Keratinocyte (primary cell): ENCODE measurements at regions not wholly inside any gene's neighbourhood (a gene's known extent, or its start where the extent isn't known, plus 50 kb on each side); places are given as distances from the start of the nearest gene placed in this dataset.

Experiments used
- DNase-seq: peaks from one replicate; pipeline ENCODE4 v3.0.0-alpha.2; 2011; ENCODE audit warnings: low read depth, missing footprints, low spot score
- FAIRE-seq: peaks from 2 replicates; lab custom pipeline; 2011; peaks lifted over from hg19 to GRCh38; lab: Jason Lieb, UNC
- H2AFZ ChIP-seq: 2 replicates; pipeline ENCODE4 v1.6.0; 2012; ENCODE audit warnings: low read length, control low read depth, inconsistent platforms; ENCODE audit not compliant: control insufficient read depth
- H3K27ac ChIP-seq: 2 replicates; pipeline ENCODE4 v1.5.1; 2011; ENCODE audit warnings: low read length; ENCODE audit not compliant: control insufficient read depth, insufficient read depth
- H3K27me3 ChIP-seq: 3 replicates; pipeline ENCODE4 v1.6.0; 2011; ENCODE audit warnings: low read length; ENCODE audit not compliant: control insufficient read depth, insufficient read depth; ENCODE audit errors: extremely low read depth
- H3K36me3 ChIP-seq, 2 experiments: 2 replicates in 1 of 2; 3 replicates in 1 of 2; pipeline ENCODE4 v1.5.1; 2011; ENCODE audit warnings: low read length in 2 of 2, mild to moderate bottlenecking in 1 of 2; ENCODE audit not compliant: control insufficient read depth in 2 of 2, insufficient read depth in 2 of 2; ENCODE audit errors: extremely low read depth in 1 of 2
- H3K4me1 ChIP-seq: 3 replicates; pipeline ENCODE4 v1.5.1; 2011; ENCODE audit warnings: low read length; ENCODE audit not compliant: control insufficient read depth, insufficient read depth; ENCODE audit errors: extremely low read depth
- H3K4me2 ChIP-seq: 3 replicates; pipeline ENCODE4 v1.6.0; 2011; ENCODE audit warnings: low read depth, low read length; ENCODE audit not compliant: control insufficient read depth, insufficient read depth; ENCODE audit errors: extremely low read depth
- H3K4me3 ChIP-seq, 3 experiments: fragments of 200-600 bp in 1 of 3; sonication (generic) in 1 of 3; 2 replicates in 2 of 3; 3 replicates in 1 of 3; pipeline ENCODE4 v1.5.1; 2011 to 2016; ENCODE audit warnings: low read length in 3 of 3, mild to moderate bottlenecking in 3 of 3, control low read depth in 2 of 3, inconsistent platforms in 1 of 3, low read depth in 1 of 3, mixed read lengths in 1 of 3, mixed run types in 1 of 3, moderate library complexity in 1 of 3; ENCODE audit not compliant: control insufficient read depth in 2 of 3, insufficient read depth in 2 of 3; ENCODE audit errors: extremely low read depth in 1 of 3
- H3K79me2 ChIP-seq: 2 replicates; pipeline ENCODE4 v1.6.0; 2012; ENCODE audit warnings: low read length; ENCODE audit not compliant: control insufficient read depth, insufficient read depth
- H3K9ac ChIP-seq: 3 replicates; pipeline ENCODE4 v1.6.0; 2011; ENCODE audit warnings: low read length; ENCODE audit not compliant: control insufficient read depth, insufficient read depth; ENCODE audit errors: extremely low read depth
- H3K9me1 ChIP-seq: 3 replicates; pipeline ENCODE4 v1.6.0; 2011; ENCODE audit warnings: low read length; ENCODE audit not compliant: control insufficient read depth, insufficient read depth; ENCODE audit errors: extremely low read depth
- H3K9me3 ChIP-seq: 2 replicates; pipeline ENCODE4 v1.5.1; 2012; ENCODE audit warnings: low read depth, low read length; ENCODE audit not compliant: control insufficient read depth
- H4K20me1 ChIP-seq: 3 replicates; pipeline ENCODE4 v1.6.0; 2011; ENCODE audit warnings: low read length; ENCODE audit not compliant: control insufficient read depth, insufficient read depth; ENCODE audit errors: extremely low read depth
- EZH2 ChIP-seq: IDR thresholded peaks from one replicate; pipeline ENCODE4 v1.6.1; 2012; ENCODE audit warnings: inconsistent platforms, mild to moderate bottlenecking, low read length, moderate library complexity
- dilution Hi-C: fragments of 300-500 bp; cut with MboI; formaldehyde crosslinking; loops from one replicate; pipeline ENCODE4 v1.7.0; 2020; ENCODE audit warnings: low sequenced_read_pairs; ENCODE audit not compliant: extremely low pct_ligation_motif_present
- TF ChIP-seq, protein P1 (sequence below), 3 experiments: IDR thresholded peaks in 1 of 3; conservative IDR thresholded peaks in 1 of 3; optimal IDR thresholded peaks in 1 of 3; 2 replicates in 2 of 3; 3 replicates in 1 of 3; pipeline versions ENCODE3 to v1.5.1; 2011; ENCODE audit warnings: low read length in 3 of 3, mild to moderate bottlenecking in 3 of 3, moderate library complexity in 2 of 3, control low read depth in 1 of 3, inconsistent platforms in 1 of 3; ENCODE audit not compliant: insufficient read depth in 2 of 3; ENCODE audit errors: extremely low read depth in 1 of 3

DNA sequence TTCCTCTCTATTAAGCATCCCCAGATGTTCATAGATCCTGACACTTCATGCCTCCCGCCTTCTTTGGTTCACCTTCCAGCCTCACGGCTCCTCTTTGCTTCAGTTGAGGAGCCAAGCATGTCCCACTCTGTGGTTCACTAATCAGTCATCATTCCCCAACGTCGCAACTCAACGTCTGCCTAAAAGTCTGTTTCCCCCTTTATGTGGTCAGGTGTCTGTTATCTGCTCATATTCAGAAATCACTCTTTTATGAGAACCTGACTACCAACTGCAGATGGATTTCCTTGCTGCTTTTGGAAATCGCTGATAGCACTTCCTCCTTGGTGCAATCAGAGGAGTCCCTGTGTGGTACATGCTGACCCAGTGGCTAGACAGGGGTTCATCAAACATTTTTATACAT lies 94.1 kb upstream of the VANGL1 start:
- no peaks in the 10 kb centered on the region for H3K9me3 ChIP-seq
- DNase-seq, result no peak
- no peaks in the 10 kb centered on the region for H4K20me1 ChIP-seq
- TF ChIP-seq EZH2, result no peak
- TF ChIP-seq, protein P1, sequence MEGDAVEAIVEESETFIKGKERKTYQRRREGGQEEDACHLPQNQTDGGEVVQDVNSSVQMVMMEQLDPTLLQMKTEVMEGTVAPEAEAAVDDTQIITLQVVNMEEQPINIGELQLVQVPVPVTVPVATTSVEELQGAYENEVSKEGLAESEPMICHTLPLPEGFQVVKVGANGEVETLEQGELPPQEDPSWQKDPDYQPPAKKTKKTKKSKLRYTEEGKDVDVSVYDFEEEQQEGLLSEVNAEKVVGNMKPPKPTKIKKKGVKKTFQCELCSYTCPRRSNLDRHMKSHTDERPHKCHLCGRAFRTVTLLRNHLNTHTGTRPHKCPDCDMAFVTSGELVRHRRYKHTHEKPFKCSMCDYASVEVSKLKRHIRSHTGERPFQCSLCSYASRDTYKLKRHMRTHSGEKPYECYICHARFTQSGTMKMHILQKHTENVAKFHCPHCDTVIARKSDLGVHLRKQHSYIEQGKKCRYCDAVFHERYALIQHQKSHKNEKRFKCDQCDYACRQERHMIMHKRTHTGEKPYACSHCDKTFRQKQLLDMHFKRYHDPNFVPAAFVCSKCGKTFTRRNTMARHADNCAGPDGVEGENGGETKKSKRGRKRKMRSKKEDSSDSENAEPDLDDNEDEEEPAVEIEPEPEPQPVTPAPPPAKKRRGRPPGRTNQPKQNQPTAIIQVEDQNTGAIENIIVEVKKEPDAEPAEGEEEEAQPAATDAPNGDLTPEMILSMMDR (optimal IDR thresholded peaks at IDR 0.05 in 1 of 3, IDR thresholded peaks at IDR 0.05 in 1 of 3, conservative IDR thresholded peaks at IDR 0.05 in 1 of 3; ENCODE audit: extremely low read depth in 1 of 3, insufficient read depth in 2 of 3, low read length in 3 of 3), result no peak
- no peaks in the 10 kb centered on the region for H3K79me2 ChIP-seq
- no peak overlapping the region for H3K4me3 ChIP-seq
- H3K27ac ChIP-seq, result no peak overlapping the region
- no peak overlapping the region for H3K9ac ChIP-seq
- H3K9me1 ChIP-seq, result no peaks in the 10 kb centered on the region
- FAIRE-seq, result no peak
- no peak overlapping the region for H3K4me2 ChIP-seq
- dilution Hi-C loops, result no loop called here
- no peaks in the 10 kb centered on the region for H3K36me3 ChIP-seq
- peaks cover 23% of the 10 kb centered on the region for H3K4me1 ChIP-seq
- H3K27me3 ChIP-seq, result no peaks in the 10 kb centered on the region
- H2AFZ ChIP-seq, result no peak overlapping the region

- peak overlapping the region; percentile 70 for H3K9ac ChIP-seq
- peak overlapping the region; percentile 80 for H3K27ac ChIP-seq
Observed at GRCh38 chr1:115546846-115547245, 94.9 kb upstream of the VANGL1 start.

More at GRCh38 chr1:115546846-115547245, 94.9 kb upstream of the VANGL1 start:
- DNase-seq (no peak), FAIRE-seq (peak; percentile 57)
- Histone ChIP-seq H3K4me2 (peak overlapping the region; percentile 47), H3K4me3 (no peak overlapping the region), H3K79me2 (no peaks in the 10 kb centered on the region), H2AFZ (no peak overlapping the region), H3K27me3 (no peaks in the 10 kb centered on the region), H3K9me1 (no peaks in the 10 kb centered on the region), H4K20me1 (no peaks in the 10 kb centered on the region), H3K4me1 (peaks cover 23% of the 10 kb centered on the region), H3K9me3 (no peaks in the 10 kb centered on the region), H3K36me3 (no peaks in the 10 kb centered on the region)
- TF ChIP-seq, protein P1 (optimal IDR thresholded peaks at IDR 0.05 in 1 of 3, IDR thresholded peaks at IDR 0.05 in 1 of 3, conservative IDR thresholded peaks at IDR 0.05 in 1 of 3; ENCODE audit: extremely low read depth in 1 of 3, insufficient read depth in 2 of 3, low read length in 3 of 3), result no peak
- TF ChIP-seq EZH2, result no peak
- dilution Hi-C loops, result no loop called here
